Neuronal stem cell (in vitro differentiated cells): ENCODE measurements at regions not wholly inside any gene's neighbourhood (a gene's known extent, or its start where the extent isn't known, plus 50 kb on each side); places are given as distances from the start of the nearest gene placed in this dataset.

Source experiments
- DNase-seq: peaks from one replicate; pipeline ENCODE4 v3.0.0-alpha.2; 2013; ENCODE audit warnings: low spot score
- H2AFZ ChIP-seq: one replicate; pipeline ENCODE4 v1.6.1; 2013; ENCODE audit warnings: mild to moderate bottlenecking, low read length, inconsistent platforms
- H2AK5ac ChIP-seq: 2 replicates; pipeline ENCODE4 v1.6.1; 2013; ENCODE audit warnings: low read depth, mild to moderate bottlenecking, inconsistent platforms, low read length, moderate library complexity, mixed read lengths
- H2BK120ac ChIP-seq: 2 replicates; pipeline ENCODE4 v1.6.1; 2013; ENCODE audit warnings: low read depth, mild to moderate bottlenecking, inconsistent platforms, low read length, moderate library complexity, mixed read lengths
- H2BK12ac ChIP-seq: one replicate; pipeline ENCODE4 v1.6.1; 2013; ENCODE audit warnings: low read length, inconsistent platforms
- H2BK15ac ChIP-seq: 2 replicates; pipeline ENCODE4 v1.6.1; 2013; ENCODE audit warnings: mild to moderate bottlenecking, low read length, inconsistent platforms, mixed read lengths
- H2BK5ac ChIP-seq: one replicate; pipeline ENCODE4 v1.6.1; 2013; ENCODE audit warnings: inconsistent platforms, mild to moderate bottlenecking, low read length, moderate library complexity
- H3K14ac ChIP-seq: one replicate; pipeline ENCODE4 v1.6.1; 2013; ENCODE audit warnings: low read length, inconsistent platforms
- H3K18ac ChIP-seq: 2 replicates; pipeline ENCODE4 v1.6.1; 2013; ENCODE audit warnings: low read length, inconsistent platforms
- H3K23ac ChIP-seq: 2 replicates; pipeline ENCODE4 v1.6.1; 2013; ENCODE audit warnings: low read depth, mild to moderate bottlenecking, mixed read lengths, low read length, inconsistent platforms; ENCODE audit not compliant: poor library complexity
- H3K27ac ChIP-seq: replicated peaks from 3 replicates; pipeline ENCODE4 v1.5.1; 2013; ENCODE audit warnings: low read length, inconsistent platforms
- H3K27me3 ChIP-seq, 3 experiments: 2 replicates each; pipeline ENCODE4 v1.6.1; 2013; ENCODE audit warnings: low read length in 3 of 3, mild to moderate bottlenecking in 2 of 3, inconsistent platforms in 1 of 3, low read depth in 1 of 3, mixed read lengths in 1 of 3, moderate library complexity in 1 of 3; ENCODE audit not compliant: control insufficient read depth in 3 of 3, insufficient read depth in 3 of 3
- H3K36me3 ChIP-seq, 2 donors: replicated peaks in 1 of 2; 2 replicates each; pipeline ENCODE4 v1.6.1; 2013; ENCODE audit warnings: low read length in 2 of 2; ENCODE audit not compliant: control insufficient read depth in 2 of 2, insufficient read depth in 2 of 2
- H3K4ac ChIP-seq: 2 replicates; pipeline ENCODE4 v1.6.1; 2013; ENCODE audit warnings: inconsistent platforms, mild to moderate bottlenecking, low read length, moderate library complexity
- H3K4me1 ChIP-seq, 2 donors: 1 replicate in 1 of 2; 2 replicates in 1 of 2; pipeline ENCODE4 v1.6.1; 2013; ENCODE audit warnings: low read length in 2 of 2, low read depth in 1 of 2; ENCODE audit not compliant: control insufficient read depth in 2 of 2, insufficient read depth in 1 of 2
- H3K4me2 ChIP-seq: one replicate; pipeline ENCODE4 v1.6.1; 2013; ENCODE audit warnings: mild to moderate bottlenecking, low read length, inconsistent platforms; ENCODE audit not compliant: insufficient read depth, poor library complexity, severe bottlenecking
- H3K4me3 ChIP-seq, 2 donors: 2 replicates each; pipeline ENCODE4 v1.5.1; 2013; ENCODE audit warnings: low read length in 2 of 2, mild to moderate bottlenecking in 2 of 2, inconsistent platforms in 1 of 2, moderate library complexity in 1 of 2
- H3K79me1 ChIP-seq: one replicate; pipeline ENCODE4 v1.6.1; 2013; ENCODE audit warnings: low read depth, mild to moderate bottlenecking, inconsistent platforms, low read length, moderate library complexity
- H3K9ac ChIP-seq: one replicate; pipeline ENCODE4 v1.6.1; 2013; ENCODE audit warnings: mild to moderate bottlenecking, low read depth, low read length, inconsistent platforms; ENCODE audit not compliant: poor library complexity
- H3K9me3 ChIP-seq, 2 donors: replicated peaks in 1 of 2; 2 replicates each; pipeline versions ENCODE3 to v1.6.1; 2013; ENCODE audit warnings: low read length in 2 of 2, mild to moderate bottlenecking in 2 of 2, inconsistent platforms in 1 of 2, low read depth in 1 of 2, mixed read lengths in 1 of 2, moderate library complexity in 1 of 2; ENCODE audit not compliant: control insufficient read depth in 2 of 2, insufficient read depth in 1 of 2
- H4K8ac ChIP-seq: one replicate; pipeline ENCODE4 v1.6.1; 2013; ENCODE audit warnings: low read depth, mild to moderate bottlenecking, inconsistent platforms, low read length, moderate library complexity
- H4K91ac ChIP-seq: one replicate; pipeline ENCODE4 v1.6.1; 2013; ENCODE audit warnings: low read length, low read depth, mild to moderate bottlenecking, inconsistent platforms; ENCODE audit not compliant: poor library complexity
- WGBS, 2 donors: extraction: QIAGEN DNeasy Blood & Tissue Kit; methylation state at CpG; one replicate each; pipeline ENCODE4 v1.1.7; 2013; ENCODE audit warnings: missing lambda C conversion rate in 2 of 2, mixed read lengths in 1 of 2; ENCODE audit not compliant: insufficient read length in 2 of 2, insufficient replicate concordance in 1 of 2; ENCODE audit errors: extremely low coverage in 2 of 2; 5-methylcytosine and 5-hydroxymethylcytosine counted together

DNA sequence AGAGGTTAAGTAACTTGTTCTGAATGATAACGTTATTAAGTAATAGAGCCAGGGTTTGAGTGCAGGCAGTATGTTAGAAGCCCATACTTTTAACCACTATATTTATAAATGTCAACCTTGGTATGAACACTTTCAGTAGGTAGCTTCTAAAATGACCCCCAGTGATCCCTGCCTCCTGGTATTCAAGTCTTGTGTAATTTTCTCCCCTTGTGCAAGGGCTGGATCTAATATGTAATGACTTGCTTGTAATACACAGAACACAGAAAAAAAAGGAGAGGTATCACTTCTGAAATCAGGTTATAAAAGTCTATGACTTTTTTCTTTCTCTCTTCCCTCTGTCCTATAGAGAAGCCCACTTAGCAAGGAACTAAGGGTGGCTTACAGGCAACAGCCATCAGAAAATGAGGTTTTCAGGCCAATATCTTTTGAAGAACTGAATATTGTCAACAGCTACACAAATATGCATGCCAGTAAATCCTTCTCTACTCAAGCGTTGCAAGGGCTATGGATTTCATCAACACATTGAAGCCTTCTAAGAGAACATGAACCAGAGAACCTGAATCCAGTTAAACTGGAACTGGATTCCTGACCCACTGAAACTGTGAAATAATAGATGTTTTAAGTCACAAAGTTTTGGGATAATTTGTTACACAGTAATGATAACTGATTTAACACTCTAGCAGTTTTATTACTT lies 712.3 kb downstream of the METTL15 start:
- Histone ChIP-seq H3K14ac (no peak overlapping the region), H3K23ac (no peak overlapping the region), H2AFZ (no peak overlapping the region), H3K79me1 (no peaks in the 10 kb centered on the region), H3K18ac (no peak overlapping the region), H3K4me2 (no peak overlapping the region), H3K9me3 (no peaks in the 10 kb centered on the region), H2BK15ac (no peak overlapping the region), H3K27me3 (no peaks in the 10 kb centered on the region), H3K9ac (no peak overlapping the region), H3K4ac (no peak overlapping the region), H3K4me3 (no peak overlapping the region), H2BK5ac (no peak overlapping the region), H2BK120ac (no peak overlapping the region), H4K8ac (no peak overlapping the region), H3K4me1 (no peaks in the 10 kb centered on the region), H4K91ac (no peak overlapping the region), H2BK12ac (no peak overlapping the region), H2AK5ac (no peak overlapping the region), H3K36me3 (no peaks in the 10 kb centered on the region), H3K27ac (no peak overlapping the region)
- no CpG with 5 or more reads among the region's 2 CpGs for WGBS, 2 donors
- DNase-seq = no peak

- H3K36me3 ChIP-seq = no peaks in the 10 kb centered on the region
- WGBS, 2 donors = no CpG with 5 or more reads among the region's 4 CpGs
These were observed 711.6 kb downstream of the METTL15 start for GRCh38 chr11:28819741-28820140.

GRCh38 chr11:28815110-28815509 lies 706.9 kb downstream of the METTL15 start:
- Histone ChIP-seq H3K4me1 (no peaks in the 10 kb centered on the region), H3K23ac (no peak overlapping the region), H2BK5ac (no peak overlapping the region), H3K36me3 (no peaks in the 10 kb centered on the region), H3K27ac (no peak overlapping the region), H4K8ac (no peak overlapping the region), H3K9me3 (no peaks in the 10 kb centered on the region), H4K91ac (no peak overlapping the region), H2BK120ac (no peak overlapping the region), H2AFZ (no peak overlapping the region), H3K79me1 (no peaks in the 10 kb centered on the region), H2AK5ac (no peak overlapping the region), H2BK15ac (no peak overlapping the region), H3K14ac (no peak overlapping the region), H3K18ac (no peak overlapping the region), H3K4ac (no peak overlapping the region), H3K4me2 (no peak overlapping the region), H2BK12ac (no peak overlapping the region), H3K9ac (no peak overlapping the region), H3K27me3 (no peaks in the 10 kb centered on the region), H3K4me3 (no peak overlapping the region)
- DNase-seq = no peak
- no CpG with 5 or more reads among the region's 4 CpGs for WGBS, 2 donors

More at GRCh38 chr11:28819741-28820140, 711.6 kb downstream of the METTL15 start:
- Histone ChIP-seq H4K91ac (no peak overlapping the region), H3K27me3 (no peaks in the 10 kb centered on the region), H3K4me3 (no peak overlapping the region), H3K18ac (no peak overlapping the region), H3K23ac (no peak overlapping the region), H3K4me2 (no peak overlapping the region), H3K4me1 (no peaks in the 10 kb centered on the region), H3K9me3 (no peaks in the 10 kb centered on the region), H3K79me1 (no peaks in the 10 kb centered on the region), H3K9ac (no peak overlapping the region), H2BK15ac (no peak overlapping the region), H3K4ac (no peak overlapping the region), H4K8ac (no peak overlapping the region), H2BK12ac (no peak overlapping the region), H2AFZ (no peak overlapping the region), H2BK5ac (no peak overlapping the region), H2BK120ac (no peak overlapping the region), H3K14ac (no peak overlapping the region), H2AK5ac (no peak overlapping the region), H3K27ac (no peak overlapping the region)
- no peak for DNase-seq

DNA sequence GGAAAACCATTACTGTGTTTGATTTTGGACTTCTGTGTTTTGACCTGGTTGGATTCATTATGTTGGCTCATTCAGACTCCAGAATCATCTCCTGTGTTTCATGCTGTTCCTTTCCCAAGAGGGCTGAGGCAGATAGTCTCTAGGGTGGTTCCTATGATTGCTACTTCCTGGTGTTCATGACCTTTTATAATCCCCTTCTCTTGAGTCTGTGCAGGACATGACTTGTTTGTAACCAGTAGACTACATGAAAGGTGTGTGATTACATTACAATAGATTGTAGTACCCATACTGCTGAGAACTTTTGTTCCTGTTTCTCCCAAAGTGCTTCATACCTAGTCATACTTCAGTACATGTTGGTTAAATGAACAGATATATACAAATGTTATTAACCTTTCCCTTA lies 700.6 kb downstream of the METTL15 start:
- no peak for DNase-seq
- Histone ChIP-seq H2BK15ac (no peak overlapping the region), H2BK120ac (no peak overlapping the region), H4K8ac (no peak overlapping the region), H2AFZ (no peak overlapping the region), H3K4me1 (no peaks in the 10 kb centered on the region), H3K27ac (no peak overlapping the region), H3K9ac (no peak overlapping the region), H3K18ac (no peak overlapping the region), H3K4me3 (no peak overlapping the region), H3K23ac (no peak overlapping the region), H3K4ac (no peak overlapping the region), H3K27me3 (no peaks in the 10 kb centered on the region), H2BK5ac (no peak overlapping the region), H3K79me1 (no peaks in the 10 kb centered on the region), H2BK12ac (no peak overlapping the region), H4K91ac (no peak overlapping the region), H3K36me3 (no peaks in the 10 kb centered on the region), H3K14ac (no peak overlapping the region), H3K4me2 (no peak overlapping the region), H3K9me3 (no peaks in the 10 kb centered on the region), H2AK5ac (no peak overlapping the region)
